SK-N-SH treated with all-trans-retinoic acid at 6 μM for 48 hours (cell line): ENCODE measurements at regions not wholly inside any gene's neighbourhood (a gene's known extent, or its start where the extent isn't known, plus 50 kb on each side); places are given as distances from the start of the nearest gene placed in this dataset.
A peak's percentile ranks its signal among the peaks of the same experiment; 100 is the strongest.

Experiments
- ATAC-seq: fragments of 200-7000 bp; cut with Tn5 transposase; 3 replicates; pipeline ENCODE4 v1.9.1; 2020; ENCODE audit warnings: mild to moderate bottlenecking, moderate library complexity
- ARNTL ChIP-seq: fragments of 450-650 bp; formaldehyde crosslinking; IDR thresholded peaks from 2 replicates; pipeline ENCODE4 v1.5.0; 2020; ENCODE audit warnings: low read depth, mild to moderate bottlenecking, moderate library complexity, borderline replicate concordance
- BACH2 ChIP-seq: fragments of 250-450 bp; sonication (Bioruptor Pico); IDR thresholded peaks from 2 replicates; pipeline ENCODE4 v1.9.0; 2021; ENCODE audit warnings: mild to moderate bottlenecking, borderline replicate concordance
- CREB5 ChIP-seq: fragments of 250-450 bp; sonication (Bioruptor Pico); IDR thresholded peaks from 2 replicates; pipeline ENCODE4 v1.5.1; 2020; ENCODE audit warnings: low read depth, mild to moderate bottlenecking, moderate library complexity
- CSRNP3 ChIP-seq: fragments of 250-450 bp; sonication (Bioruptor Pico); IDR thresholded peaks from 2 replicates; pipeline ENCODE4 v1.5.1; 2021; ENCODE audit warnings: mild to moderate bottlenecking, moderate library complexity
- ESRRG ChIP-seq: fragments of 250-450 bp; sonication (Bioruptor Pico); IDR thresholded peaks from 2 replicates; pipeline ENCODE4 v1.6.1; 2021; ENCODE audit warnings: mild to moderate bottlenecking
- ISL1 ChIP-seq: fragments of 250-450 bp; sonication (Bioruptor Pico); IDR thresholded peaks from 2 replicates; pipeline ENCODE4 v2.1.2; 2022; ENCODE audit warnings: mild to moderate bottlenecking, moderate library complexity
- OSR1 ChIP-seq: fragments of 250-450 bp; sonication (Bioruptor Pico); IDR thresholded peaks from 2 replicates; pipeline ENCODE4 v1.8.0; 2022; ENCODE audit warnings: moderate library complexity, mild to moderate bottlenecking, inconsistent platforms
- POU6F1 ChIP-seq: fragments of 250-450 bp; sonication (Bioruptor Pico); IDR thresholded peaks from 2 replicates; pipeline ENCODE4 v1.8.0; 2021; ENCODE audit warnings: low read depth, mild to moderate bottlenecking, moderate library complexity, borderline replicate concordance
- RARB ChIP-seq: fragments of 250-450 bp; sonication (Bioruptor Pico); IDR thresholded peaks from 2 replicates; pipeline ENCODE4 v1.8.0; 2021; ENCODE audit warnings: mild to moderate bottlenecking, moderate library complexity
- SNAI2 ChIP-seq: fragments of 250-450 bp; sonication (Bioruptor Pico); IDR thresholded peaks from 2 replicates; pipeline ENCODE4 v1.5.0; 2020; ENCODE audit warnings: mild to moderate bottlenecking, moderate library complexity
- TCF4 ChIP-seq: fragments of 250-450 bp; sonication (Bioruptor Pico); IDR thresholded peaks from 2 replicates; pipeline ENCODE4 v1.8.0; 2021; ENCODE audit warnings: mild to moderate bottlenecking, moderate library complexity, borderline replicate concordance
- TOX ChIP-seq: fragments of 250-450 bp; sonication (Bioruptor Pico); IDR thresholded peaks from 2 replicates; pipeline ENCODE4 v1.8.0; 2021; ENCODE audit warnings: mild to moderate bottlenecking, moderate library complexity, borderline replicate concordance
- TSHZ2 ChIP-seq: fragments of 250-450 bp; sonication (Bioruptor Pico); IDR thresholded peaks from 2 replicates; pipeline ENCODE4 v1.5.0; 2020; ENCODE audit warnings: mild to moderate bottlenecking, moderate library complexity
- ZC3H10 ChIP-seq: fragments of 250-450 bp; sonication (Bioruptor Pico); IDR thresholded peaks from 2 replicates; pipeline ENCODE4 v1.5.1; 2021; ENCODE audit warnings: mild to moderate bottlenecking, moderate library complexity
- ZFP30 ChIP-seq: fragments of 450-650 bp; formaldehyde crosslinking; IDR thresholded peaks from 2 replicates; pipeline ENCODE4 v1.5.0; 2022; ENCODE audit warnings: mild to moderate bottlenecking, moderate library complexity
- ZNF565 ChIP-seq: fragments of 450-650 bp; formaldehyde crosslinking; conservative IDR thresholded peaks from 2 replicates; pipeline ENCODE4 v1.5.0; 2020; ENCODE audit warnings: low read depth, mild to moderate bottlenecking, moderate library complexity
- ZNF70 ChIP-seq: fragments of 450-650 bp; formaldehyde crosslinking; IDR thresholded peaks from 2 replicates; pipeline ENCODE4 v1.5.0; 2020; ENCODE audit warnings: mild to moderate bottlenecking, moderate library complexity

- no peak for TF ChIP-seq POU6F1 (CRISPR knock-in tag)
- no peak for TF ChIP-seq BACH2 (CRISPR knock-in tag)
These were observed 346.6 kb upstream of the PABPC4L start (continued) for GRCh38 chr4:134548052-134548628.

GRCh38 chr4:134546279-134546678 lies 344.7 kb upstream of the PABPC4L start:
- no peak for TF ChIP-seq ISL1 (CRISPR knock-in tag)
- TF ChIP-seq SNAI2 (CRISPR knock-in tag) = no peak
- no peak for TF ChIP-seq ZC3H10 (CRISPR knock-in tag)
- no peak for TF ChIP-seq RARB
- no peak for TF ChIP-seq ZNF565 (CRISPR knock-in tag)
- TF ChIP-seq TOX (CRISPR knock-in tag) = no peak
- no peak for TF ChIP-seq CSRNP3 (CRISPR knock-in tag)
- no peak for TF ChIP-seq TSHZ2 (CRISPR knock-in tag)
- TF ChIP-seq ESRRG (CRISPR knock-in tag) = no peak
- TF ChIP-seq ZNF70 (CRISPR knock-in tag) = no peak
- no peak for TF ChIP-seq OSR1 (CRISPR knock-in tag)
- no peak for TF ChIP-seq ARNTL
- no peak for TF ChIP-seq ZFP30 (CRISPR knock-in tag)
- TF ChIP-seq TCF4 = no peak
- TF ChIP-seq CREB5 (CRISPR knock-in tag) = no peak
- no peak for ATAC-seq

GRCh38 chr4:134544303-134544770 lies 342.7 kb upstream of the PABPC4L start:
- peak; percentile 89 for ATAC-seq
- TF ChIP-seq TOX (CRISPR knock-in tag) (peak; percentile 59; the same call in 1 of the 2 replicates), RARB (peak; percentile 49; the same call in 1 of the 2 replicates), POU6F1 (CRISPR knock-in tag) (peak; percentile 42; the same call in 1 of the 2 replicates), ZNF70 (CRISPR knock-in tag) (no peak), ISL1 (CRISPR knock-in tag) (peak; percentile 88), TCF4 (no peak), ZC3H10 (CRISPR knock-in tag) (no peak)

GRCh38 chr4:134540588-134540987 lies 339.0 kb upstream of the PABPC4L start:
- TF ChIP-seq ZC3H10 (CRISPR knock-in tag) = peak; percentile 91
- no peak for TF ChIP-seq OSR1 (CRISPR knock-in tag)
- TF ChIP-seq TOX (CRISPR knock-in tag) = 0 out of 2 replicates have a peak, but pooled peaks have one; percentile 29
- peak; percentile 74 for TF ChIP-seq ISL1 (CRISPR knock-in tag)
- TF ChIP-seq SNAI2 (CRISPR knock-in tag) = no peak
- ATAC-seq = peak; percentile 36
